ENCODE measurements at regions not wholly inside any gene's neighbourhood (a gene's known extent, or its start where the extent isn't known, plus 50 kb on each side); places are given as distances from the start of the nearest gene placed in this dataset.

DNA sequence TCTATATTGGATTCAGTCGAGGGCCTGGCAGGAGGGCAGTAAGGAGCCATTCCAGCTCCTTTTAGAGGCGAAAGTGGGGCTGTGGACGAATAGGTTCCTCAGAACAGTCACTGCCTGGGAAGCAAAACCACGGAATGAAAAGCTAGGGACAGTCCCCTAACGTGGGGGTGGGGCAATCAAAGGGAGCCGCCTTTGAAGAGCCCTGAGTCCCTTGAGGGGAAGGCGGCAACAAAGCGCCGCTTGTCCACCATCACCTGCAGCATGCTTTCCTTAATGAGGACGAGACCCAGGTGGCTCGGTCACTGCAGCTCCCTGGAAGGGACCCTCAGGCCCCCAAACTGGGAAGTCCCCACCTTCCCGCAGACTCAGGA lies 184.7 kb downstream of the ETS2 start:
- no peak for TF ChIP-seq EZH2 (IDR thresholded peaks at IDR 0.05; ENCODE audit: low read length, unreplicated experiment)
- TF ChIP-seq, protein P1, sequence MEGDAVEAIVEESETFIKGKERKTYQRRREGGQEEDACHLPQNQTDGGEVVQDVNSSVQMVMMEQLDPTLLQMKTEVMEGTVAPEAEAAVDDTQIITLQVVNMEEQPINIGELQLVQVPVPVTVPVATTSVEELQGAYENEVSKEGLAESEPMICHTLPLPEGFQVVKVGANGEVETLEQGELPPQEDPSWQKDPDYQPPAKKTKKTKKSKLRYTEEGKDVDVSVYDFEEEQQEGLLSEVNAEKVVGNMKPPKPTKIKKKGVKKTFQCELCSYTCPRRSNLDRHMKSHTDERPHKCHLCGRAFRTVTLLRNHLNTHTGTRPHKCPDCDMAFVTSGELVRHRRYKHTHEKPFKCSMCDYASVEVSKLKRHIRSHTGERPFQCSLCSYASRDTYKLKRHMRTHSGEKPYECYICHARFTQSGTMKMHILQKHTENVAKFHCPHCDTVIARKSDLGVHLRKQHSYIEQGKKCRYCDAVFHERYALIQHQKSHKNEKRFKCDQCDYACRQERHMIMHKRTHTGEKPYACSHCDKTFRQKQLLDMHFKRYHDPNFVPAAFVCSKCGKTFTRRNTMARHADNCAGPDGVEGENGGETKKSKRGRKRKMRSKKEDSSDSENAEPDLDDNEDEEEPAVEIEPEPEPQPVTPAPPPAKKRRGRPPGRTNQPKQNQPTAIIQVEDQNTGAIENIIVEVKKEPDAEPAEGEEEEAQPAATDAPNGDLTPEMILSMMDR (conservative IDR thresholded peaks at IDR 0.05; ENCODE audit: low read depth, low read length): no peak
